ENCODE measurements at regions not wholly inside any gene's neighbourhood (a gene's known extent, or its start where the extent isn't known, plus 50 kb on each side); places are given as distances from the start of the nearest gene placed in this dataset.

GRCh38 chr20:22307409-22307808, 277.0 kb downstream of the FOXA2 start:
- H3K27ac ChIP-seq (replicated peaks): no peak overlapping the region
- no peak overlapping the region for H3K4me3 ChIP-seq (replicated peaks; ENCODE audit: insufficient read depth, low read length)
- no peak for DNase-seq (ENCODE audit: low read depth in 1 of 2, low spot score in 1 of 2)
- no peaks in the 10 kb centered on the region for H3K27me3 ChIP-seq (ENCODE audit: insufficient read depth, poor library complexity, severe bottlenecking)
- TF ChIP-seq GABPA (IDR thresholded peaks at IDR 0.05; ENCODE audit: low read depth) (no peak), SPI1 (IDR thresholded peaks at IDR 0.05; ENCODE audit: borderline replicate concordance, low read depth) (0 out of 2 replicates have a peak, but pooled peaks have one; percentile 17)

GRCh38 chr20:22305381-22305780, 279.0 kb downstream of the FOXA2 start:
- no peak overlapping the region for H3K27ac ChIP-seq (replicated peaks)
- TF ChIP-seq GABPA (IDR thresholded peaks at IDR 0.05; ENCODE audit: low read depth) (no peak), POLR2AphosphoS5 (IDR thresholded peaks at IDR 0.05; ENCODE audit: low read depth) (no peak), REST (IDR thresholded peaks at IDR 0.05; ENCODE audit: insufficient replicate concordance, low read depth) (no peak), SPI1 (IDR thresholded peaks at IDR 0.05; ENCODE audit: borderline replicate concordance, low read depth) (no peak), CTCF (IDR thresholded peaks at IDR 0.05; ENCODE audit: insufficient read depth, low read length) (no peak)
- no peak overlapping the region for H3K4me3 ChIP-seq (replicated peaks; ENCODE audit: insufficient read depth, low read length)
- H3K27me3 ChIP-seq (ENCODE audit: insufficient read depth, poor library complexity, severe bottlenecking): no peaks in the 10 kb centered on the region
- DNase-seq (ENCODE audit: low read depth in 1 of 2, low spot score in 1 of 2): no peak

- Histone ChIP-seq H3K27ac (replicated peaks) (no peak overlapping the region), H3K4me3 (replicated peaks; ENCODE audit: insufficient read depth, low read length) (no peak overlapping the region), H3K27me3 (ENCODE audit: insufficient read depth, poor library complexity, severe bottlenecking) (no peaks in the 10 kb centered on the region)
- no peak for TF ChIP-seq CTCF (IDR thresholded peaks at IDR 0.05; ENCODE audit: insufficient read depth, low read length)
- TF ChIP-seq POLR2AphosphoS5 (IDR thresholded peaks at IDR 0.05; ENCODE audit: low read depth): no peak
- TF ChIP-seq REST (IDR thresholded peaks at IDR 0.05; ENCODE audit: insufficient replicate concordance, low read depth): no peak
- no peak for TF ChIP-seq GABPA (IDR thresholded peaks at IDR 0.05; ENCODE audit: low read depth)
- no peak for DNase-seq (ENCODE audit: low read depth in 1 of 2, low spot score in 1 of 2)
These were observed 280.8 kb downstream of the FOXA2 start for GRCh38 chr20:22303523-22303922.

GRCh38 chr20:22302039-22302438, 282.3 kb downstream of the FOXA2 start:
- no peak for DNase-seq (ENCODE audit: low read depth in 1 of 2, low spot score in 1 of 2)
- Histone ChIP-seq H3K27me3 (ENCODE audit: insufficient read depth, poor library complexity, severe bottlenecking) (no peaks in the 10 kb centered on the region), H3K4me3 (replicated peaks; ENCODE audit: insufficient read depth, low read length) (no peak overlapping the region), H3K27ac (replicated peaks) (no peak overlapping the region)
- TF ChIP-seq GABPA (IDR thresholded peaks at IDR 0.05; ENCODE audit: low read depth): no peak
- TF ChIP-seq SPI1 (IDR thresholded peaks at IDR 0.05; ENCODE audit: borderline replicate concordance, low read depth): no peak
- TF ChIP-seq POLR2AphosphoS5 (IDR thresholded peaks at IDR 0.05; ENCODE audit: low read depth): no peak
- no peak for TF ChIP-seq REST (IDR thresholded peaks at IDR 0.05; ENCODE audit: insufficient replicate concordance, low read depth)
- no peak for TF ChIP-seq CTCF (IDR thresholded peaks at IDR 0.05; ENCODE audit: insufficient read depth, low read length)

Measured in HL-60 (cell line).